ENCODE measurements at regions not wholly inside any gene's neighbourhood (a gene's known extent, or its start where the extent isn't known, plus 50 kb on each side); places are given as distances from the start of the nearest gene placed in this dataset.

GRCh38 chr5:4078544-4078943, 482.9 kb downstream of the IRX1 start:
- TF ChIP-seq CTCF (IDR thresholded peaks at IDR 0.05) (no peak), POLR2AphosphoS5 (IDR thresholded peaks at IDR 0.05) (no peak), POLR2A (IDR thresholded peaks at IDR 0.05) (no peak)

Data from prostate gland (tissue), 2 donors.